HCT116 (cell line): ENCODE measurements at regions not wholly inside any gene's neighbourhood (a gene's known extent, or its start where the extent isn't known, plus 50 kb on each side); places are given as distances from the start of the nearest gene placed in this dataset.

Experiments
- EZH2phosphoT487 ChIP-seq: fragments of 200-600 bp; IDR thresholded peaks from 2 replicates; pipeline ENCODE4 v1.6.1; 2018; ENCODE audit warnings: antibody characterized with exemption, borderline replicate concordance
- POLR2A ChIP-seq: IDR thresholded peaks from 2 replicates; pipeline ENCODE4 v1.7.0; 2011; ENCODE audit warnings: borderline replicate concordance; ENCODE audit not compliant: insufficient read depth, insufficient read length; ENCODE audit errors: extremely low read depth
- RAD21 ChIP-seq: IDR thresholded peaks from 2 replicates; pipeline ENCODE4 v1.6.1; 2012; ENCODE audit warnings: low read depth, mild to moderate bottlenecking
- SIN3A ChIP-seq: IDR thresholded peaks from 2 replicates; pipeline ENCODE4 v1.6.1; 2012; ENCODE audit warnings: low read depth
- SP1 ChIP-seq: IDR thresholded peaks from 2 replicates; pipeline ENCODE4 v1.6.1; 2012; ENCODE audit warnings: low read depth
- TF ChIP-seq, protein P1 (sequence below), 3 experiments: fragments of 200-600 bp in 1 of 3; sonication (generic) in 1 of 3; IDR thresholded peaks in 2 of 3; conservative IDR thresholded peaks in 1 of 3; 2 replicates each; pipeline ENCODE4 v1.5.1; 2012 to 2017; ENCODE audit warnings: low read depth in 2 of 3, low read length in 2 of 3, antibody characterized with exemption in 1 of 3, borderline replicate concordance in 1 of 3, control low read depth in 1 of 3, mild to moderate bottlenecking in 1 of 3, mixed read lengths in 1 of 3, mixed run types in 1 of 3, moderate library complexity in 1 of 3; ENCODE audit not compliant: insufficient read depth in 1 of 3
- TF ChIP-seq, protein P2 (sequence below): IDR thresholded peaks from 2 replicates; pipeline ENCODE4 v1.6.1; 2012

DNA sequence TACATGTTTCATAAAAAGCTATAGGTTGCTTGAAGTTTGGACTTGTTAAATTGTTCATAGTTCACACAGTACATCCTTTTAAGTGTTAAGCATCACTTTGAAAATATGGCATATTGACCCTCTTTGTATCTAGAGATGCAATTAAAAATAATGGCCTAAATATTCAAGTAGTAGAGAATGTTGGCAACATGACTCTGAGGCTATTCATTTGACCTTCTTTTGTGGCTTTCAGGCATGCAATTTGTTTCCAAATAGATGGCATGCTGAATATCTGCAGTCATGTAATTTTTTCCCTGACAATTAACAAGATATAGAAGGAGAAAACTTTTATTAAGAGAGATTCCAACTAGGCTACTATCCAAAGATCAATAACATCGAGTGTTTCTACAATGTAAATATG is 230.5 kb upstream of the ZRANB2 start:
- TF ChIP-seq POLR2A (no peak), EZH2phosphoT487 (no peak), RAD21 (no peak), SP1 (no peak), SIN3A (no peak)
- TF ChIP-seq, protein P1, sequence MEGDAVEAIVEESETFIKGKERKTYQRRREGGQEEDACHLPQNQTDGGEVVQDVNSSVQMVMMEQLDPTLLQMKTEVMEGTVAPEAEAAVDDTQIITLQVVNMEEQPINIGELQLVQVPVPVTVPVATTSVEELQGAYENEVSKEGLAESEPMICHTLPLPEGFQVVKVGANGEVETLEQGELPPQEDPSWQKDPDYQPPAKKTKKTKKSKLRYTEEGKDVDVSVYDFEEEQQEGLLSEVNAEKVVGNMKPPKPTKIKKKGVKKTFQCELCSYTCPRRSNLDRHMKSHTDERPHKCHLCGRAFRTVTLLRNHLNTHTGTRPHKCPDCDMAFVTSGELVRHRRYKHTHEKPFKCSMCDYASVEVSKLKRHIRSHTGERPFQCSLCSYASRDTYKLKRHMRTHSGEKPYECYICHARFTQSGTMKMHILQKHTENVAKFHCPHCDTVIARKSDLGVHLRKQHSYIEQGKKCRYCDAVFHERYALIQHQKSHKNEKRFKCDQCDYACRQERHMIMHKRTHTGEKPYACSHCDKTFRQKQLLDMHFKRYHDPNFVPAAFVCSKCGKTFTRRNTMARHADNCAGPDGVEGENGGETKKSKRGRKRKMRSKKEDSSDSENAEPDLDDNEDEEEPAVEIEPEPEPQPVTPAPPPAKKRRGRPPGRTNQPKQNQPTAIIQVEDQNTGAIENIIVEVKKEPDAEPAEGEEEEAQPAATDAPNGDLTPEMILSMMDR (IDR thresholded peaks at IDR 0.05 in 2 of 3, conservative IDR thresholded peaks at IDR 0.05 in 1 of 3; ENCODE audit: borderline replicate concordance in 1 of 3, insufficient read depth in 1 of 3, low read depth in 2 of 3, low read length in 2 of 3) = no peak
- TF ChIP-seq, protein P2, sequence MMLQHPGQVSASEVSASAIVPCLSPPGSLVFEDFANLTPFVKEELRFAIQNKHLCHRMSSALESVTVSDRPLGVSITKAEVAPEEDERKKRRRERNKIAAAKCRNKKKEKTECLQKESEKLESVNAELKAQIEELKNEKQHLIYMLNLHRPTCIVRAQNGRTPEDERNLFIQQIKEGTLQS = no peak
